ENCODE measurements at regions not wholly inside any gene's neighbourhood (a gene's known extent, or its start where the extent isn't known, plus 50 kb on each side); places are given as distances from the start of the nearest gene placed in this dataset.

- DNase-seq (ENCODE audit: low read depth), result no peak
Measured at GRCh38 chr18:42185486-42185885, 230.5 kb downstream of the PIK3C3 start.

- no peak for DNase-seq (ENCODE audit: low read depth)
Measured at GRCh38 chr18:42187611-42188380, 232.8 kb downstream of the PIK3C3 start.

- DNase-seq (ENCODE audit: low read depth), result no peak
Measured at GRCh38 chr18:42190643-42191042, 235.6 kb downstream of the PIK3C3 start.

- peak; percentile 48 for DNase-seq (ENCODE audit: low read depth)
Measured at GRCh38 chr18:42192251-42193248, 237.5 kb downstream of the PIK3C3 start.

- no peak for DNase-seq (ENCODE audit: low read depth)
Measured at GRCh38 chr18:42196651-42197050, 241.6 kb downstream of the PIK3C3 start.

GRCh38 chr18:42201137-42201536, 246.1 kb downstream of the PIK3C3 start:
- DNase-seq (ENCODE audit: low read depth), result no peak

GRCh38 chr18:42211201-42211600, 256.2 kb downstream of the PIK3C3 start:
- DNase-seq (ENCODE audit: low read depth), result no peak

- DNase-seq (ENCODE audit: low read depth), result no peak
Measured at GRCh38 chr18:42222557-42222956, 267.5 kb downstream of the PIK3C3 start.

GRCh38 chr18:42228581-42228980, 273.5 kb downstream of the PIK3C3 start:
- no peak for DNase-seq (ENCODE audit: low read depth)

- DNase-seq (ENCODE audit: low read depth), result no peak
Measured at GRCh38 chr18:42229211-42230210, 274.5 kb downstream of the PIK3C3 start.

- no peak for DNase-seq (ENCODE audit: low read depth)
Measured at GRCh38 chr18:42230636-42231035, 275.6 kb downstream of the PIK3C3 start.

- DNase-seq (ENCODE audit: low read depth), result no peak
Measured at GRCh38 chr18:42231284-42231683, 276.2 kb downstream of the PIK3C3 start.

GRCh38 chr18:42231796-42232195, 276.8 kb downstream of the PIK3C3 start:
- DNase-seq (ENCODE audit: low read depth), result no peak

- no peak for DNase-seq (ENCODE audit: low read depth)
Measured at GRCh38 chr18:42233908-42234307, 278.9 kb downstream of the PIK3C3 start.

- no peak for DNase-seq (ENCODE audit: low read depth)
Measured at GRCh38 chr18:42242758-42243157, 287.7 kb downstream of the PIK3C3 start.

GRCh38 chr18:42245137-42245536, 290.1 kb downstream of the PIK3C3 start:
- no peak for DNase-seq (ENCODE audit: low read depth)

GRCh38 chr18:42255908-42256765, 301.1 kb downstream of the PIK3C3 start:
- no peak for DNase-seq (ENCODE audit: low read depth)

GRCh38 chr18:42258301-42258965, 303.4 kb downstream of the PIK3C3 start:
- no peak for DNase-seq (ENCODE audit: low read depth)

GRCh38 chr18:42261731-42262130, 306.7 kb downstream of the PIK3C3 start:
- no peak for DNase-seq (ENCODE audit: low read depth)

- no peak for DNase-seq (ENCODE audit: low read depth)
Measured at GRCh38 chr18:42264497-42264896, 309.5 kb downstream of the PIK3C3 start.

All from HS-5 (cell line).